HG02885 (cell line): ENCODE measurements at regions not wholly inside any gene's neighbourhood (a gene's known extent, or its start where the extent isn't known, plus 50 kb on each side); places are given as distances from the start of the nearest gene placed in this dataset.
A peak's percentile ranks its signal among the peaks of the same experiment; 100 is the strongest.

Experiments used
- ATAC-seq: cut with Tn5 transposase; IDR thresholded peaks from one replicate; pipeline ENCODE4 v1.9.1; 2021; ENCODE audit warnings: mild to moderate bottlenecking; ENCODE audit not compliant: unreplicated experiment, poor library complexity

DNA sequence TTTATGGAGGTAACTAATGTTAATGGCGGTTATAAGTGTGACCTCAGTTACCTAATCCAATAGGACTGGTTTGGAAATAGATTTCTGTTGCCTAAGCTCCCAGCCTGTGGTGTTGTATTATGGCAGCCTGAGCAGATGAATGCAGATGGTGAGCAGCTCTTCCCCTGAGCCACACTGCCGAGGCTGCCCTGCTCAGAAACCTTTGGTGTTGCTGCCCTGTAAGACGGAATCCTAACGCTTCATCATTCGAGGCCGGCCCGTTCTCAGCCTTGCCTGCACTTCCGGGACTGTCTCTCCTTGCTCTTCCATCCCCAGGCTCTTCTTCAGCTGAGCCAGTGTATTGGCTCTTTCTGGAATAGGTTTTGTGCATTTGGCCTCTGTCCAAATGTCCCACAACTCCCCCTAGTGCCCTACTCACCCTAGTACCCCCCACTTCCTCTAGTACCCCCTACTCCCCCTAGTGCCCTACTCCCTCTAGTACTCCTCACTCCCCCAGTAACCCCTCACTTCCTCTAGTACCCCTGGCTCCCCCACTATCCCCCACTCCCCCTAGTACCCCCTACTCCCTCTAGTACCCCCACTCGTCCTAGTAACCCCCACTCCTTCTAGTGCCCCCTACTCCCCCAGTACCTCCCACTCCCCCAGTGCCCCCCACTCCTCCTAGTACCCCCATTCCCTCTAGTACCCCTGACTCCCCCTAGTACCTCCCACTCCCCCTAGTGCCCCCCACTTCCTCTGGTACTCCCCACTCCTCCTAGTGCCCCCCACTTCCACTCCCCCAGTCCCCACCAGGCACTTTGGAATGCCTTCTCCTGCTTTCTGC lies 106.0 kb upstream of the TAF1B start:
- ATAC-seq = no peak

- ATAC-seq = no peak
Observed at GRCh38 chr2:9738062-9738461, 105.2 kb upstream of the TAF1B start.

GRCh38 chr2:9738535-9739496 lies 104.5 kb upstream of the TAF1B start:
- ATAC-seq = no peak

- ATAC-seq = no peak
Observed at GRCh38 chr2:9739531-9739964, 103.7 kb upstream of the TAF1B start.

DNA sequence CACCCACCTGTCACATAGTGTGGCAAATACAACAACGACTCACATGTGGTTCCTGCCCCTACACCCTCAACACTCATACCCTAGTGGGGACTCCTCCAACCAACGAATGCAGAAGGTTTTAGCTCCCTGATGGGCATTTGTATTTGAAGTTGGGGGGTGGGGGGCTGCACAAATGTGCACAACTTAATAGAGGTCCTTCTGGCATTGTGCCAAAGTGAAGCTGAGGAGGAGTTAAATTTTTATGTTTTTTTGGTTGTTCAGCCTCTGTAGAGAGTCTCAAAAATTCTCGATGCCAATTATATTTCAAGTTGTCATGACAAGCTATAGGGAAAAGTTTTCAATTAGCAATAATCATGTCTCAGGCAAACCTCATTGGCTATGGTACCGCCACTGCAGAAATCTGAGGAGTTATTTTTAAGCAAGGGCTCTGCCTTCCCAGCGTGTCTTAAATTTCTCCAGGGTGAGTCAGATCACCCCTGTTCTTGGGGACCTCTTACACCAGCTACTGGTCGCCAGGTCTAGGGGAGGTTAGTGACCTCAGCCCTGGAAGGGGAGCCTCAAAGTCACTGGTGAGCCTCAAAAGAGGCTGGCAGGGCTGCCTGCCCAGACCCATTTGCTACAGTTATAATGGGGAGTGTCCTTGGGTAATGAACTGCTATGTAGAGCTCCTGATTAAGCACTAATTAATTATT lies 102.7 kb upstream of the TAF1B start:
- ATAC-seq = no peak

- ATAC-seq = no peak
Observed at GRCh38 chr2:9741110-9741509, 102.2 kb upstream of the TAF1B start.

DNA sequence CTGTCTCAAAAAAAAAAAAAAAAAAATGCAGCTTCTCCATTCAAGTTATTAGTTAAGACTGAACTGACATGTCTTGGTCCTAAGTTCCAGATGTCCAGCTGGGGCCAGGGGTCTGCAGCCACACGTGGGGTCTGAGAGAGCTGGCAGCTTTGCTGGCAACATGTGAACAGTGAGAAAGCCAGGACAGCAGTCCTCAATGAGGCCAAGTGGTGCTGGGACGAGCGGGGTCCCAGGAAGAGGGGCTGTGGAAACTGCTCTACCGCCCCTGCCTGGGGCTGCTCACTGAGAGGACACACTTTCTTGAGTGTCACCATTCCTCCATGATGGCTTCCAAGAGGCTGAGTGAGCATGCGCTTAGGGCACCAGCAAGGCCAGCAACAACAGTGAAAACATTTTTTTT lies 100.7 kb upstream of the TAF1B start:
- no peak for ATAC-seq

DNA sequence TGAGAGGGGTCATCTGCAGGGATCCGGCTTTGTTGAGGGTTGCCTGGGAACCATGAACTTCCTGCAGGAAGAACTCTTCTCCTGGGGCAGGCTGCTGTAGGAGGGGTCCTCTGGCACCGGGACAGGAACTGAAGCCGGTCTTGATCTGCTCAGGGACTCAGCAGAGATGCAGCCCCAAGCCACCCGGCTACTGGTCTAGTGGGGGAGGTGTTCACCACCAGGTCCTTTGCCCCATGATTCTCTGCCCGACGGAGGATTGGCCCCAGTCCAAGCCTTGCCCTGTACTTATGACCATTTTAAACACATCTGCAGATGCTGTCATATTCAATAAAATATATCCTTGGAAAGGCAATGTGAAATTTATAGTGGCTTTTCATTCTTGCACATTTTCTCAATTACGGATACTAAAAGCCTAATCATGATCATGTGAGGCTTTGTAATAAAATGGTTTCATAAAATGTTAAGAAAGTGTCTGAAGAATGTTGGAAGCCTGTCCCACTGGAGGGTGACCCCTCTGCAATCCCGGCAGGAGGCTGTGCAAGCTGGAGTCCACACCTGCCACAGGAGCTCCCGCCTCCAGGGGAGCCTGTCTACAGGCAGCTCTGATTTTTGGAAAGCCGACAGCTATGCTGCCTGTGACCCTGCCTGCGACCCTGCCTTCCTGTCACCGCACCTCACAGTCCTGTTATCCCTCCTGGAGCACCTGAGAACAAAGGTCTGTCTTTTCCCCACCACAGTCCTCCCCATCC lies 98.8 kb upstream of the TAF1B start:
- no peak for ATAC-seq

GRCh38 chr2:9745153-9745899 lies 97.9 kb upstream of the TAF1B start:
- ATAC-seq = no peak

DNA sequence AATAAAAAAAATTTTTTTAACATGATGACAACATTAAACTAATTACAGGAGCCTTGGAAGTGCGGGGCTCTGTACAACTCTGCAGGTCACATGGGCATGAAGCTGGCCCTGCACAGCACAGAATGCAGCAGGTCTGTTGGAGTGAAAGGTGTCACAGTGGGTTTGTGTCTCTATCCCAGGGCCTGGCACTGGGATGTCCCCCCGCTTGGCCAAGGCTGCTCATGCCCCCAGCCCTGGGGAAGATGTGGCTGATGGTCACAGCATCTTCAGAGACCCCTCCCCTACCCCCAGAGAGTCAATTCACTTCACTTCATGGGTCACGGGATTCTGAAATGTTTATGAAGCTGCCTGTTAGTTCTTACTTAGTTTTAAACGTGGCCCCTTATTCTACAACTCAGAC lies 95.9 kb upstream of the TAF1B start:
- no peak for ATAC-seq

GRCh38 chr2:9748577-9748976 lies 94.7 kb upstream of the TAF1B start:
- ATAC-seq = no peak

DNA sequence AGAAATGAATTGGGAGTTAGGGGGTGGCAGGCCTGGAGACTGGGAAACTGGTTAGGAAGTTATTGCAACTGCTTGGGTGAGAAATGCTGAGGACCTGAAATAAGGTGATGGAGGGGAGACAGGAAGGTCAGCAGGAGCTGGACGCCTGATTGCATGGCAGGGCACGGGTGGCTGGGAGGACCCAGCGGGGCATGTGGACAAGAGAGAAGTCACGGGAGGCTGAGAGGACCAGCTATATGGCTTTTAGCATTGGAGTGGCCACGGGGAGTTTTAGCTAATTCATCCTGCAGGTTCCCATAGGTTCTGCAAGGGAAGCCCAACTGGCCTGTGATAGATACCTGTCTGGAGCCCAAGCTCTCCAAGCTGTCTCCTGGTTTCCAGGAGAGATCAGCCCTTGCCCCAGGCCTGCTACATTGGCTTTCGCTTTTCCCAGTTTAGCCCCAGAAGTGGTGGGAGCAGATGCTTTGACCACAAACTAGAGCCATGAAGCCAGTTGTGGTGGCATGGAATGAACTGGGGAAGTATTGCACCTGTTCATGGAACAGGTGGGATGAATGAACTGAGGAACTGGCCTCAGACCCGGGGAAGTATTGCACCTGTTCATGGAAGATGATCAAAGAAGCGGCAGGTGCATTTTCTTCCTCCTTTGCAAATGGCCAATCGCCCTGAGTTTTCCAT lies 93.6 kb upstream of the TAF1B start:
- no peak for ATAC-seq

DNA sequence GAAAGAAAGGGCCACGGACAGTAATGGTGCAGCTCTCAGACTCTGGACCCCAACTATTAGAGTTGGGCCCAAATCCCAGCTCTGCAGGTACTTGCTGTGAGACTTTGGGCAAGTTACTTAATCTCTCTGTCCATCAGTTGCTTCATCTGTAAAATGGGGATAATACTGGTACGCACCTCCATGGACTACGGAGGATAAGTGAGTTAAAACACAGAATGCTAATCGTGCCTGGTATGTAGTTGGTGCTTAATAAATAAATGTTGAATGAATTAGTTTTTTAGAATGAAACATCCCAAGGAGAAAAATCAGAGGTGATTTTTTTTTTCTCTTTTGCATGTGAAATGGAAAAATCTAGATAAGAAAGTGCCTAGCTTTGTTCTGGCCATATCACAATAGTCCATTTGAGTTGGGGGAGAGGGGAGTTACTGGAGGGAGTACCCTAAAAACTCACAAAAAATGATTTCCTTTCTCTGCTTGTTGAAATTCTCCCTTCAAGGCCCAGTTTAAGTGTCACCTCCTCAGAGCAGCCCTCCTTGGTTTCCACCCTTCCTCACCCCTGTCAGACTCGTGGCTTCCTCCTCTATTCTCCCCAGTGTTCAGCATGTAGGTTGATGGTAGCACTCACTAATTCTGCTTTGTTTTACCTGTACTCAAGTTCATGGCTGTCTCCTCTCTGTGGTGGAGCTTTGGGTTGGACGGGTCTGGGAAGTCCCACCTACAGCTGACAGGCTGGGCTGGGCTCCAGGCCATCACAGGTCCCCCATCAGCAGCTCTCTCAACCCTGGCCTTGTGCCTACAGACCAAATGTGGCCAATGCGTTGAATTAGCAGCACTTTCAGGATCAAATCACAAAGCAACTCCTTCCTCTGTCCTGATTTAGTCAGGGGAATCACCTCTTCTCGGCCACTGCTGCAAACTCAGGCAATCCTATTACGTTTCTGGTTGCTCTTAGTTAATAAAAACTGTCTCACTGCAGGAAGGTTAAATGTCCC lies 92.8 kb upstream of the TAF1B start:
- ATAC-seq = no peak

- no peak for ATAC-seq
Observed at GRCh38 chr2:9751831-9752230, 91.4 kb upstream of the TAF1B start.

DNA sequence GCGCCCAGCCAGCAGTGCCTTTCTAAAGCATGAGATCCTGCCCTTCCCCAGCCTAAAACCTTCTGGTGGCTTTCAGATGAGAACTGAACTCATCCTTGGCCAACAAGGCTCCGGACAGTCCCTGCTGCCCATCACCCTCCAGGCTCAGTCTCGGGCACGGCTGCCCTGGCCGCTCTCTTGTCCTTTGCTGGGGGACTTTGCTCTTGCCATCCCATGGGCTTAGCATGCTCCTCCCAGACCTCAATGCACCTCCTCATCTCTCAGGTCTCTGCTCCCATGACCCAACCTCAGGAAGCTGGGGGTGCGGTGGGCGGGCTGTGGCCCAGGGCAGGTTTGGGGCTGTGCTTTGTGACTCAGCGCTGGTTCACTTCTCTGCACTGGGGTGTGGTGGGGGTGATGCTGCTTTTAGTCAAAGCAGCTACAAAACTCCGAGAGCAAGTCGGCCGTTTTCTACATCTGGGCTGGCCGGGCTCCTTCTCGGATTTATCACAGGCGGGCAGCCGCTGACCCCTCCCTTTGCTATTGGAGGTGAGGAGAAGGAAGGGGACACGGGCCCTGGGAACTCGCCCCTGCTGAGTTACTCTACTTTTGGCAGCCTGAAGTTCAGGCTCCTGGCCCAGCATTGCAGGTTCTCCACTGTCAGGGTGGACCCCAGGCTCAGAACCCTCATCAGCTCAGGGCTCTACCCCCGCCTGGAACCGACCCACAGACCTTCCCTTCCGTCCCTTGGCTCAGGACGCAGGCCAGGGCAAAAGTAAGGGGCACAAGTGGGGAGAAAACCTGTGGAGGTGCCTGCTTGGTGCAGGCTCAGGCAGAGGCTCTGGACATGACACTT lies 90.6 kb upstream of the TAF1B start:
- ATAC-seq = peak; percentile 72

DNA sequence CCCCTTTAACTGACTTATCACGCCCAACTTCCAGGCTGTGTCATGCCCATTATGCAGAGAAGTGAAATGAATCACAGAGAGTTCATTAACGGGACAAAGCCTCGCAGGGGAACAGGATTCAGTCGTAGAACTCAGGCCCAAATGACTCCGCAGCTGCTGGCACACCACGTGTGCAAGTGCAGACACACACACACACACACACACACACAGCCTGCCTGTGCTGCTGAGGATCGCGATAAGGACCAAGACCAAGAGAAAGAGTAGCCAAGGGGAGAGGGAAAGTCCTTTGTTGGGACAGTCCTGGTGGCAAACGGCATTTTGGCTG lies 90.0 kb upstream of the TAF1B start:
- ATAC-seq = peak; percentile 58
